SK-N-SH (cell line): ENCODE measurements at regions not wholly inside any gene's neighbourhood (a gene's known extent, or its start where the extent isn't known, plus 50 kb on each side); places are given as distances from the start of the nearest gene placed in this dataset.

Experiments used
- CTCF ChIA-PET: fragments of 300-600, 350-600 bp; formaldehyde crosslinking; extraction: SDS; loops from one replicate; lab custom pipeline; 2021; lab: Yijun Ruan, JAX
- POLR2A ChIA-PET: fragments of 350-600 bp; sonication (Branson Sonifier 250); formaldehyde crosslinking; extraction: SDS; loops from one replicate; lab custom pipeline; 2020; ENCODE audit warnings: antibody characterized with exemption, inconsistent platforms; lab: Yijun Ruan, JAX
- DNase-seq: peaks from one replicate; pipeline ENCODE4 v3.0.0; 2012
- H2AFZ ChIP-seq: fragments of 200-600 bp; sonication (generic); 2 replicates; pipeline ENCODE4 v1.8.1; 2016; ENCODE audit warnings: antibody characterized with exemption, mild to moderate bottlenecking, low read depth
- H3F3A ChIP-seq: fragments of 200-600 bp; sonication (generic); replicated peaks from 2 replicates; pipeline ENCODE3; 2016; ENCODE audit warnings: antibody characterized with exemption, mild to moderate bottlenecking; ENCODE audit not compliant: insufficient read depth
- H3K27ac ChIP-seq, 2 experiments: fragments of 200-500 bp in 1 of 2; fragments of 200-600 bp in 1 of 2; sonication (Bioruptor generic) in 1 of 2; sonication (generic), shearing (Covaris generic) in 1 of 2; 2 replicates each; pipeline versions ENCODE4 v1.5.1 to v1.6.1; 2014 to 2016; ENCODE audit warnings: low read depth in 2 of 2, inconsistent platforms in 1 of 2, low read length in 1 of 2, mild to moderate bottlenecking in 1 of 2, mixed read lengths in 1 of 2
- H3K27me3 ChIP-seq: fragments of 200-600 bp; sonication (generic), shearing (Covaris generic); 2 replicates; pipeline ENCODE4 v1.6.1; 2016; ENCODE audit warnings: mixed run types; ENCODE audit not compliant: insufficient read depth
- H3K36me3 ChIP-seq, 2 experiments: fragments of 200-500 bp in 1 of 2; fragments of 200-600 bp in 1 of 2; sonication (Bioruptor generic) in 1 of 2; sonication (generic) in 1 of 2; replicated peaks in 1 of 2; 2 replicates each; pipeline versions ENCODE3 to v1.5.1; 2014 to 2016; ENCODE audit warnings: low read length in 1 of 2, mild to moderate bottlenecking in 1 of 2; ENCODE audit not compliant: insufficient read depth in 2 of 2, control insufficient read depth in 1 of 2
- H3K4me1 ChIP-seq, 2 experiments: fragments of 200-500 bp in 1 of 2; fragments of 200-600 bp in 1 of 2; sonication (Bioruptor generic) in 1 of 2; sonication (generic), shearing (Covaris generic) in 1 of 2; 2 replicates each; pipeline versions ENCODE4 v1.5.1 to v1.6.1; 2014 to 2016; ENCODE audit warnings: low read depth in 1 of 2, low read length in 1 of 2, mixed run types in 1 of 2; ENCODE audit not compliant: insufficient read depth in 2 of 2, control insufficient read depth in 1 of 2
- H3K4me2 ChIP-seq: fragments of 200-600 bp; sonication (generic), shearing (Covaris generic); 2 replicates; pipeline ENCODE4 v1.6.1; 2017; ENCODE audit warnings: mixed run types
- H3K4me3 ChIP-seq, 2 experiments: fragments of 200-500 bp in 1 of 2; fragments of 200-600 bp in 1 of 2; sonication (Bioruptor generic) in 1 of 2; sonication (generic), shearing (Covaris generic) in 1 of 2; 2 replicates each; pipeline versions ENCODE4 v1.5.1 to v1.8.1; 2014 to 2016; ENCODE audit warnings: low read depth in 2 of 2, inconsistent platforms in 1 of 2, low read length in 1 of 2, mild to moderate bottlenecking in 1 of 2, mixed read lengths in 1 of 2, moderate library complexity in 1 of 2
- H3K79me2 ChIP-seq: fragments of 200-600 bp; sonication (generic); 2 replicates; pipeline ENCODE4 v1.8.1; 2017; ENCODE audit warnings: mild to moderate bottlenecking; ENCODE audit not compliant: insufficient read depth
- H3K9ac ChIP-seq: fragments of 200-600 bp; sonication (generic); 2 replicates; pipeline ENCODE4 v1.6.1; 2017; ENCODE audit warnings: mixed run types
- H3K9me2 ChIP-seq: fragments of 200-600 bp; sonication (generic); 2 replicates; pipeline ENCODE4 v1.6.1; 2017; ENCODE audit warnings: mixed run types
- H3K9me3 ChIP-seq: fragments of 200-600 bp; sonication (generic); 2 replicates; pipeline ENCODE4 v1.6.1; 2017; ENCODE audit warnings: mixed run types, mild to moderate bottlenecking, moderate library complexity
- H4K20me1 ChIP-seq: fragments of 200-600 bp; sonication (generic); 2 replicates; pipeline ENCODE4 v1.6.1; 2017; ENCODE audit warnings: mild to moderate bottlenecking, mixed run types; ENCODE audit not compliant: insufficient read depth
- CHD2 ChIP-seq: fragments of 150-350 bp; IDR thresholded peaks from 2 replicates; pipeline ENCODE4 v1.6.1; 2018; ENCODE audit warnings: low read length; ENCODE audit not compliant: partially characterized antibody
- ELF1 ChIP-seq: IDR thresholded peaks from 2 replicates; pipeline ENCODE4 v1.4.0; 2012
- FOSL2 ChIP-seq: IDR thresholded peaks from 2 replicates; pipeline ENCODE4 v1.4.0; 2012; ENCODE audit warnings: low read depth, mild to moderate bottlenecking, moderate library complexity, borderline replicate concordance
- GATA2 ChIP-seq: sonication (generic); formaldehyde crosslinking; IDR thresholded peaks from 2 replicates; pipeline ENCODE4 v1.5.0; 2020; ENCODE audit warnings: mild to moderate bottlenecking, missing genetic modification reagents
- IRF3 ChIP-seq: fragments of 150-350 bp; IDR thresholded peaks from 2 replicates; pipeline ENCODE4 v1.6.1; 2016; ENCODE audit warnings: mild to moderate bottlenecking, low read depth, low read length
- JUND ChIP-seq: IDR thresholded peaks from 2 replicates; pipeline ENCODE4 v1.4.0; 2012
- MAX ChIP-seq: IDR thresholded peaks from 2 replicates; pipeline ENCODE4 v1.4.0; 2012; ENCODE audit warnings: low read depth
- MXI1 ChIP-seq: IDR thresholded peaks from 2 replicates; pipeline ENCODE4 v1.6.1; 2012; ENCODE audit warnings: mild to moderate bottlenecking, low read depth, low read length, improper control_type of control experiment
- PBX3 ChIP-seq: IDR thresholded peaks from 2 replicates; pipeline ENCODE4; 2012
- POLR2AphosphoS5 ChIP-seq: IDR thresholded peaks from 2 replicates; pipeline ENCODE4 v1.6.1; 2012; ENCODE audit warnings: low read depth, low read length
- RAD21 ChIP-seq: IDR thresholded peaks from 2 replicates; pipeline ENCODE4 v1.6.1; 2012; ENCODE audit warnings: mild to moderate bottlenecking, low read length
- RCOR1 ChIP-seq: fragments of 150-350 bp; IDR thresholded peaks from 2 replicates; pipeline ENCODE4 v1.6.1; 2017; ENCODE audit warnings: antibody characterized with exemption, low read length
- REST ChIP-seq: IDR thresholded peaks from 2 replicates; pipeline ENCODE4 v1.6.1; 2012; ENCODE audit warnings: mild to moderate bottlenecking, low read depth, low read length, moderate library complexity
- RXRA ChIP-seq: IDR thresholded peaks from 2 replicates; pipeline ENCODE4 v1.4.0; 2012; ENCODE audit warnings: low read depth, mild to moderate bottlenecking, borderline replicate concordance
- YY1 ChIP-seq: IDR thresholded peaks from 2 replicates; pipeline ENCODE4 v1.4.0; 2012; ENCODE audit warnings: low read depth, mild to moderate bottlenecking
- ZBTB33 ChIP-seq: IDR thresholded peaks from 2 replicates; pipeline ENCODE4 v1.4.0; 2012; ENCODE audit warnings: low read depth, borderline replicate concordance
- WGBS: methylation state at CpG from one replicate; pipeline ENCODE4 v1.1.6; 2017; ENCODE audit warnings: low lambda C conversion rate; 5-methylcytosine and 5-hydroxymethylcytosine counted together

- Histone ChIP-seq H3K27me3 (no peaks in the 10 kb centered on the region; the same call in 1 of the 2 replicates), H3K4me1 (no peaks in the 10 kb centered on the region), H3K79me2 (no peaks in the 10 kb centered on the region), H3K27ac (no peak overlapping the region), H4K20me1 (no peaks in the 10 kb centered on the region), H3K9me2 (no peaks in the 10 kb centered on the region), H3K9ac (no peak overlapping the region), H3K4me3 (no peak overlapping the region), H3K36me3 (no peaks in the 10 kb centered on the region), H3F3A (no peaks in the 10 kb centered on the region), H3K9me3 (no peaks in the 10 kb centered on the region), H2AFZ (no peak overlapping the region), H3K4me2 (no peak overlapping the region)
- TF ChIP-seq ELF1 (no peak), MXI1 (no peak), POLR2AphosphoS5 (no peak), RXRA (no peak), RAD21 (no peak), RCOR1 (no peak), FOSL2 (no peak), GATA2 (CRISPR knock-in tag) (no peak), IRF3 (no peak), ZBTB33 (no peak), REST (no peak), JUND (no peak), CHD2 (no peak), MAX (no peak), PBX3 (no peak), YY1 (no peak)
- ChIA-PET CTCF (no interaction called here), POLR2A (no interaction called here)
- WGBS: 21% methylated on average over 4 of the region's 4 CpGs
- no peak for DNase-seq
Observed at GRCh38 chr1:38263438-38263837, 216.8 kb upstream of the POU3F1 start.
